ENCODE measurements at regions not wholly inside any gene's neighbourhood (a gene's known extent, or its start where the extent isn't known, plus 50 kb on each side); places are given as distances from the start of the nearest gene placed in this dataset.

- DNase-seq = no peak
Measured at GRCh38 chr4:3382251-3382650, 59.5 kb upstream of the HGFAC start.

GRCh38 chr4:3384391-3384770, 57.4 kb upstream of the HGFAC start:
- DNase-seq = no peak

- DNase-seq = no peak
Measured at GRCh38 chr4:3384771-3385710, 56.7 kb upstream of the HGFAC start.

- DNase-seq = no peak
Measured at GRCh38 chr4:3385711-3386420, 55.9 kb upstream of the HGFAC start.

GRCh38 chr4:3386526-3386925, 55.2 kb upstream of the HGFAC start:
- no peak for DNase-seq

GRCh38 chr4:3387154-3387942, 54.4 kb upstream of the HGFAC start:
- no peak for DNase-seq

- DNase-seq = no peak
Measured at GRCh38 chr4:3387943-3388361, 53.8 kb upstream of the HGFAC start.

- DNase-seq = no peak
Measured at GRCh38 chr4:3388471-3389232, 53.1 kb upstream of the HGFAC start.

GRCh38 chr4:3389233-3390215, 52.2 kb upstream of the HGFAC start:
- DNase-seq = no peak

GRCh38 chr4:3390288-3390811, 51.4 kb upstream of the HGFAC start:
- DNase-seq = no peak

GRCh38 chr4:3391422-3391821, 50.3 kb upstream of the HGFAC start:
- no peak for DNase-seq
